Left lung (tissue), 4 donors: ENCODE measurements at regions not wholly inside any gene's neighbourhood (a gene's known extent, or its start where the extent isn't known, plus 50 kb on each side); places are given as distances from the start of the nearest gene placed in this dataset.

Source experiments
- ATAC-seq: fragments of 200-7000 bp; cut with Tn5 transposase; one replicate; pipeline ENCODE4 v1.9.1; 2020; ENCODE audit warnings: moderate library complexity
- DNase-seq, 4 donors: peaks; one replicate each; pipeline ENCODE4 v3.0.0-alpha.2; 2013 to 2020
- H3K27ac ChIP-seq, 2 donors: fragments of 200-600 bp; sonication (generic) in 1 of 2; one replicate each; pipeline versions ENCODE4 v1.5.0 to v1.8.0; 2020 to 2021
- H3K27me3 ChIP-seq, 2 donors: fragments of 200-600 bp; sonication (generic) in 1 of 2; one replicate each; pipeline versions ENCODE4 v1.5.0 to v1.8.0; 2020 to 2021
- H3K36me3 ChIP-seq, 2 donors: fragments of 200-600 bp; sonication (generic) in 1 of 2; one replicate each; pipeline versions ENCODE4 v1.5.0 to v1.8.0; 2020 to 2021
- H3K4me1 ChIP-seq, 2 donors: fragments of 200-600 bp; one replicate each; pipeline ENCODE4 v1.8.0; 2021
- H3K4me3 ChIP-seq, 2 donors: fragments of 200-600 bp; sonication (generic) in 1 of 2; one replicate each; pipeline versions ENCODE4 v1.5.0 to v1.8.0; 2020 to 2021; ENCODE audit warnings: mild to moderate bottlenecking in 1 of 2
- H3K9me3 ChIP-seq, 2 donors: fragments of 200-600 bp; sonication (generic) in 1 of 2; one replicate each; pipeline versions ENCODE4 v1.5.0 to v1.8.0; 2020 to 2021
- intact Hi-C, 2 donors: fragments of 100-400 bp; cut with DNase I; formaldehyde crosslinking; loops; one replicate each; pipeline versions ENCODE4 v1.11.2 to v1.14.2; 2022
- TF ChIP-seq, protein P1 (sequence below), 2 donors: fragments of 200-600 bp; sonication (generic) in 1 of 2; IDR thresholded peaks; one replicate each; pipeline versions ENCODE4 v1.5.0 to v1.8.0; 2021; ENCODE audit warnings: antibody characterized with exemption in 2 of 2
- donor health status: DM: no; HTN: yes; CAD: no.
- donor health status: DM: no; HTN: no; CAD: no.

GRCh38 chr18:25862881-25863600 lies 227.4 kb downstream of the SS18 start:
- TF ChIP-seq, protein P1, sequence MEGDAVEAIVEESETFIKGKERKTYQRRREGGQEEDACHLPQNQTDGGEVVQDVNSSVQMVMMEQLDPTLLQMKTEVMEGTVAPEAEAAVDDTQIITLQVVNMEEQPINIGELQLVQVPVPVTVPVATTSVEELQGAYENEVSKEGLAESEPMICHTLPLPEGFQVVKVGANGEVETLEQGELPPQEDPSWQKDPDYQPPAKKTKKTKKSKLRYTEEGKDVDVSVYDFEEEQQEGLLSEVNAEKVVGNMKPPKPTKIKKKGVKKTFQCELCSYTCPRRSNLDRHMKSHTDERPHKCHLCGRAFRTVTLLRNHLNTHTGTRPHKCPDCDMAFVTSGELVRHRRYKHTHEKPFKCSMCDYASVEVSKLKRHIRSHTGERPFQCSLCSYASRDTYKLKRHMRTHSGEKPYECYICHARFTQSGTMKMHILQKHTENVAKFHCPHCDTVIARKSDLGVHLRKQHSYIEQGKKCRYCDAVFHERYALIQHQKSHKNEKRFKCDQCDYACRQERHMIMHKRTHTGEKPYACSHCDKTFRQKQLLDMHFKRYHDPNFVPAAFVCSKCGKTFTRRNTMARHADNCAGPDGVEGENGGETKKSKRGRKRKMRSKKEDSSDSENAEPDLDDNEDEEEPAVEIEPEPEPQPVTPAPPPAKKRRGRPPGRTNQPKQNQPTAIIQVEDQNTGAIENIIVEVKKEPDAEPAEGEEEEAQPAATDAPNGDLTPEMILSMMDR (IDR thresholded peaks at IDR 0.05), result no peak
- DNase-seq, result no peak
- H3K27ac ChIP-seq, result no peak overlapping the region
- H3K27me3 ChIP-seq, result no peaks in the 10 kb centered on the region
- H3K4me3 ChIP-seq, result no peak overlapping the region
- no peaks in the 10 kb centered on the region for H3K4me1 ChIP-seq
- no peaks in the 10 kb centered on the region for H3K9me3 ChIP-seq
- intact Hi-C loops, result no loop called here
- ATAC-seq, result no peak
- no peaks in the 10 kb centered on the region for H3K36me3 ChIP-seq

DNA sequence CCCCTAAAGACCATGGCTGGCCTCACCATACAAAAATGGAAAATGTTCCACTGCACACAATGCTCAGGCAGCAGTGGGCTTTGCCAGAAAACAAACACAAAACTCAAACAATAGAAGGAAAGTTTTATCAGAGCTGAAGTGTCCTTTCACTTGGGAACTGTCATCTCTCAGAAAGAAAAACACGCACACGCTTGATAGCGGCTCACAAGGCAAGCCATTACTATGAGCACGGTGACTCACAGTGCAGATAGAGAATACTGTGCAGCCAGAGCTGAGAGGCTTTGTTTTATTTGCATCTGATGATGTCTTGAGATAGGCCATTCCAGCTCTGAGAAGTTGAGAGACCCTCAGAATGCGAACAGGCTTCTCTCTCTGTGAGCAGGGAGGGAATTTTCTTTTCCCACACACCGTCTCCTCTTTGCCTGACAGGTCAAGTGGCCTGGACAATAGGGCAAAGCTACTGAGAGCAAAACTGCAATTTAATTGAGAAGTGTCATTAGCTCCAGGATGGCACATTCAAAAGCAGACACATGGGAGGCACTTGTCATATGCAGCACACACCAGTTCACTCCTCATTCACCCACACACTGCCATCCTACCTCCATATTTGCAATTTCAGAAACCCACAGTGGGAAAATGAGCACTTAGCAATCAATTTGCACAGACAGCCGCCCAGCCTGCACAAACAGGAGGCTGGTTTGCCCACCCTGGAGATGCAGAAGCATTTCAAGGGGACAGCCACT lies 236.6 kb downstream of the SS18 start:
- Histone ChIP-seq H3K4me3 (no peak overlapping the region), H3K36me3 (no peaks in the 10 kb centered on the region), H3K27ac (no peak overlapping the region), H3K9me3 (no peaks in the 10 kb centered on the region), H3K27me3 (no peaks in the 10 kb centered on the region), H3K4me1 (no peaks in the 10 kb centered on the region)
- intact Hi-C loops, result no loop called here
- TF ChIP-seq, protein P1 (IDR thresholded peaks at IDR 0.05), result no peak
- ATAC-seq (no peak), DNase-seq (no peak)

DNA sequence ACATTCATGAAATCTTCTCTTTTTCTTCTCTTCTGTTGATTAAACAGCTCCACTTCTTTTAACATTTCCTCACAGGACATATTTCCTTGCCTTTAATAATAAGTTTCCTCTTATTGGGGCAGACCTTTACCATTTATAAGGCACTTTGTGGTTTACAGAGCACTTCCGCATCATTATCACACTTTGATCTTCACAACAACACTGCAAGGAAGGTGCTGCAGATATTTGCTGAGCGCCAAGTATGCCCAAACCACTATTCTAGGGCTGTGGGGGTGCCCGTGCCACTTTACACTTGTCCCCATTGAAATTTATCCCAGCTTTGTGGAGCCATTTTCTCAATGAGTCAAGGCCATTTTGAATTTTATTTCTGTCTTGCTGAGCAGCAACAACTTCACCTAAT lies 246.6 kb downstream of the SS18 start:
- Histone ChIP-seq H3K4me3 (no peak overlapping the region), H3K27ac (no peak overlapping the region), H3K9me3 (no peaks in the 10 kb centered on the region), H3K36me3 (no peaks in the 10 kb centered on the region), H3K4me1 (no peaks in the 10 kb centered on the region), H3K27me3 (no peaks in the 10 kb centered on the region)
- TF ChIP-seq, protein P1 (IDR thresholded peaks at IDR 0.05), result no peak
- intact Hi-C loops, result no loop called here
- no peak for DNase-seq
- ATAC-seq, result no peak

GRCh38 chr18:25842665-25843064 lies 247.7 kb downstream of the SS18 start:
- TF ChIP-seq, protein P1 (IDR thresholded peaks at IDR 0.05), result no peak
- no peak overlapping the region for H3K4me3 ChIP-seq
- ATAC-seq (no peak), DNase-seq (no peak)
- no peaks in the 10 kb centered on the region for H3K4me1 ChIP-seq
- intact Hi-C loops, result no loop called here
- no peaks in the 10 kb centered on the region for H3K36me3 ChIP-seq
- no peak overlapping the region for H3K27ac ChIP-seq
- H3K27me3 ChIP-seq, result no peaks in the 10 kb centered on the region
- H3K9me3 ChIP-seq, result no peaks in the 10 kb centered on the region

DNA sequence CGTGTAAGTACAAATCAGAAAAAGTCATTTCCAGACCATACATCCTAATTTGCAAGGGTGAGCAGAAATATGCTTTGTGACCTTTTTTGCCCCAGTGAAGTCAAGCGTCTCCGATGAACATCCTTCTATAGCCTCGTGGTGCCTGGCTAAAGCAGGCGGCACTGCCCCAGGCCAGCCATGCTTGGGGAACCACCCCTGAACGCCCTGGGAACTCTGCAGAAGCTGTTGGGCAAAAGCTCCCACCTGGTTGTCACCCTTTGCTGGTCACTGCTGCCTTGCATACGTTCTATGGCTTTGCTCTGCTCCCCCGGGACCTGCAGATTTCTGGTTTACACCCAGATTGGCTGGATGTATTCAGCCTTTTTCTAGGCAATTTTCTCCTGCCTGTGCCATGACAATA lies 256.4 kb downstream of the SS18 start:
- Histone ChIP-seq H3K9me3 (no peaks in the 10 kb centered on the region), H3K4me1 (no peaks in the 10 kb centered on the region), H3K4me3 (no peak overlapping the region), H3K27ac (no peak overlapping the region), H3K36me3 (no peaks in the 10 kb centered on the region), H3K27me3 (no peaks in the 10 kb centered on the region)
- TF ChIP-seq, protein P1 (IDR thresholded peaks at IDR 0.05), result no peak
- no peak for ATAC-seq
- intact Hi-C loops, result no loop called here
- no peak for DNase-seq
